OCI-LY1 (cell line): ENCODE measurements at regions not wholly inside any gene's neighbourhood (a gene's known extent, or its start where the extent isn't known, plus 50 kb on each side); places are given as distances from the start of the nearest gene placed in this dataset.

Experiments
- CTCF ChIP-seq: fragments of 200-600 bp; sonication (generic), shearing (Covaris generic); IDR thresholded peaks from 2 replicates; pipeline ENCODE4 v1.5.1; 2017; ENCODE audit warnings: mild to moderate bottlenecking, antibody characterized with exemption, low read length, moderate library complexity, mixed read lengths
- EZH2 ChIP-seq: fragments of 200-600 bp; sonication (generic), shearing (Covaris generic); IDR thresholded peaks from 2 replicates; pipeline ENCODE4 v1.8.0; 2017; ENCODE audit warnings: borderline replicate concordance, mixed run types, mild to moderate bottlenecking, antibody characterized with exemption, low read length, moderate library complexity, mixed read lengths

- no peak for TF ChIP-seq CTCF
- TF ChIP-seq EZH2, result no peak
These were observed 405.1 kb upstream of the CYRIA start for GRCh38 chr2:17070711-17071110.
